K562 (cell line): ENCODE measurements at regions not wholly inside any gene's neighbourhood (a gene's known extent, or its start where the extent isn't known, plus 50 kb on each side); places are given as distances from the start of the nearest gene placed in this dataset.

Experiments
- ATAC-seq: fragments of 200-7000 bp; cut with Tn5 transposase; 3 replicates; pipeline ENCODE4 v1.9.1; 2020; ENCODE audit warnings: moderate library complexity
- BruUV-seq: library from RNA; stranded (reverse); fragments of 400-500 nt; replicated peaks from 2 replicates; lab custom pipeline; 2021; lab: Mats Ljungman, UMichigan
- CTCF ChIA-PET: fragments of 300-600 bp; formaldehyde crosslinking; extraction: SDS; loops from one replicate; lab custom pipeline; 2021; ENCODE audit warnings: low intra/inter-chr PET ratio; lab: Yijun Ruan, JAX
- POLR2A ChIA-PET: fragments of 300-600, 350-650 bp; sonication (Branson Sonifier 250); formaldehyde crosslinking; extraction: SDS; loops from one replicate; lab custom pipeline; 2021; ENCODE audit warnings: antibody characterized with exemption, inconsistent platforms; lab: Yijun Ruan, JAX
- DNase-seq, 4 experiments: peaks; one replicate each; pipeline versions ENCODE4 v3.0.0 to v3.0.0-alpha.2; 2011 to 2018; ENCODE audit warnings: low spot score in 3 of 4, mixed read lengths in 3 of 4; ENCODE audit errors: extremely low read depth in 1 of 4
- FAIRE-seq: peaks from 2 replicates; lab custom pipeline; 2011; peaks lifted over from hg19 to GRCh38; lab: Jason Lieb, UNC
- H2AFZ ChIP-seq: 2 replicates; pipeline ENCODE4 v1.6.0; 2011; ENCODE audit warnings: low read depth, low read length, control low read depth, inconsistent platforms
- H3K27ac ChIP-seq: fragments of 200-600 bp; 3 replicates; pipeline ENCODE4 v1.8.0; 2011; ENCODE audit warnings: low read depth, mild to moderate bottlenecking, control low read depth, inconsistent platforms, low read length, moderate library complexity, mixed read lengths; ENCODE audit errors: extremely low read depth
- H3K27me3 ChIP-seq, 2 experiments: fragments of 300-600 bp in 1 of 2; 2 replicates in 1 of 2; 3 replicates in 1 of 2; pipeline versions ENCODE4 v1.6.0 to v1.8.0; 2011; ENCODE audit warnings: inconsistent platforms in 2 of 2, low read length in 2 of 2, mild to moderate bottlenecking in 1 of 2, mixed read lengths in 1 of 2, moderate library complexity in 1 of 2; ENCODE audit not compliant: control insufficient read depth in 2 of 2, insufficient read depth in 2 of 2
- H3K36me3 ChIP-seq: fragments of 300-600 bp; 3 replicates; pipeline ENCODE4 v1.8.0; 2011; ENCODE audit warnings: mild to moderate bottlenecking, low read length, inconsistent platforms; ENCODE audit not compliant: control insufficient read depth, insufficient read depth
- H3K4me1 ChIP-seq, 2 experiments: fragments of 200-600 bp in 1 of 2; replicated peaks in 1 of 2; 2 replicates in 1 of 2; 3 replicates in 1 of 2; pipeline versions ENCODE4 v1.5.1 to v1.8.0; 2011; ENCODE audit warnings: inconsistent platforms in 2 of 2, low read length in 2 of 2, mild to moderate bottlenecking in 1 of 2, mixed read lengths in 1 of 2, moderate library complexity in 1 of 2; ENCODE audit not compliant: control insufficient read depth in 2 of 2, insufficient read depth in 2 of 2
- H3K4me2 ChIP-seq: 2 replicates; pipeline ENCODE4 v1.6.1; 2011; ENCODE audit warnings: low read length, control low read depth, inconsistent platforms, mixed read lengths; ENCODE audit not compliant: insufficient read depth
- H3K4me3 ChIP-seq: fragments of 200-600 bp; sonication (generic), shearing (Covaris generic); 2 replicates; pipeline ENCODE4 v1.5.1; 2016; ENCODE audit warnings: control low read depth, inconsistent platforms
- H3K79me2 ChIP-seq: fragments of 200-600 bp; 3 replicates; pipeline ENCODE4 v1.8.0; 2011; ENCODE audit warnings: low read length, inconsistent platforms; ENCODE audit not compliant: control insufficient read depth, insufficient read depth
- H3K9ac ChIP-seq, 2 experiments: 2 replicates each; pipeline versions ENCODE4 v1.6.0 to v1.6.1; 2011; ENCODE audit warnings: low read depth in 2 of 2, low read length in 2 of 2, control low read depth in 1 of 2, inconsistent platforms in 1 of 2, mild to moderate bottlenecking in 1 of 2, mixed read lengths in 1 of 2; ENCODE audit not compliant: insufficient read depth in 1 of 2
- H3K9me1 ChIP-seq: one replicate; pipeline ENCODE4 v1.6.0; 2011; ENCODE audit warnings: inconsistent platforms, mild to moderate bottlenecking, low read length, moderate library complexity; ENCODE audit not compliant: control insufficient read depth, insufficient read depth
- H3K9me3 ChIP-seq: replicated peaks from 2 replicates; pipeline ENCODE4 v1.5.1; 2011; ENCODE audit warnings: low read depth, low read length, inconsistent platforms; ENCODE audit not compliant: control insufficient read depth, insufficient read depth
- H4K20me1 ChIP-seq: replicated peaks from 2 replicates; pipeline ENCODE4 v1.6.1; 2011; ENCODE audit warnings: low read length, inconsistent platforms, mixed read lengths; ENCODE audit not compliant: control insufficient read depth, insufficient read depth
- ARID1B ChIP-seq: fragments of 450-650 bp; IDR thresholded peaks from 2 replicates; pipeline ENCODE4 v1.6.1; 2016; ENCODE audit warnings: antibody characterized with exemption, mild to moderate bottlenecking, inconsistent platforms
- CBFA2T2 ChIP-seq: fragments of 450-650 bp; conservative IDR thresholded peaks from 2 replicates; pipeline ENCODE4 v1.6.1; 2017; ENCODE audit warnings: mild to moderate bottlenecking
- CBFA2T3 ChIP-seq: fragments of 450-650 bp; IDR thresholded peaks from 2 replicates; pipeline ENCODE4 v1.6.1; 2017
- CTBP1 ChIP-seq: fragments of 450-650 bp; IDR thresholded peaks from 2 replicates; pipeline ENCODE4 v1.6.1; 2016; ENCODE audit warnings: borderline replicate concordance
- CXXC5 ChIP-seq: fragments of 250-450 bp; sonication (Bioruptor Pico); IDR thresholded peaks from 2 replicates; pipeline ENCODE4 v1.8.0; 2022; ENCODE audit warnings: inconsistent platforms, mild to moderate bottlenecking, moderate library complexity
- DMBX1 ChIP-seq: fragments of 250-450 bp; sonication (Bioruptor Pico); IDR thresholded peaks from 2 replicates; pipeline ENCODE4 v1.8.0; 2022; ENCODE audit warnings: inconsistent platforms, mild to moderate bottlenecking, moderate library complexity, borderline replicate concordance
- MAFG ChIP-seq: fragments of 450-650 bp; conservative IDR thresholded peaks from 2 replicates; pipeline ENCODE4 v1.6.1; 2016; ENCODE audit warnings: missing genetic modification characterization, missing compliant biosample characterization
- MEIS2 ChIP-seq: fragments of 450-650 bp; IDR thresholded peaks from 2 replicates; pipeline ENCODE4 v1.6.1; 2014; ENCODE audit warnings: mild to moderate bottlenecking; ENCODE audit not compliant: partially characterized antibody
- NCOR1 ChIP-seq: fragments of 450-650 bp; IDR thresholded peaks from 2 replicates; pipeline ENCODE4 v1.6.1; 2016; ENCODE audit warnings: mild to moderate bottlenecking, moderate library complexity
- NFE2 ChIP-seq: IDR thresholded peaks from 2 replicates; pipeline ENCODE4 v1.6.1; 2014; ENCODE audit warnings: antibody characterized with exemption, low read depth
- PKNOX1 ChIP-seq: fragments of 450-650 bp; IDR thresholded peaks from 2 replicates; pipeline ENCODE4 v1.6.1; 2016
- RAD21 ChIP-seq, 2 experiments: fragments of 250-450 bp in 1 of 2; fragments of 450-650 bp in 1 of 2; sonication (Bioruptor Pico) in 1 of 2; formaldehyde crosslinking in 1 of 2; IDR thresholded peaks in 1 of 2; conservative IDR thresholded peaks in 1 of 2; 2 replicates each; pipeline versions ENCODE4 v1.4.0 to v1.8.0; 2020 to 2022; ENCODE audit warnings: mild to moderate bottlenecking in 2 of 2, moderate library complexity in 1 of 2
- SIN3A ChIP-seq, 2 experiments: fragments of 150-350 bp in 1 of 2; IDR thresholded peaks; 2 replicates each; pipeline ENCODE4 v1.6.1; 2011 to 2016; ENCODE audit warnings: borderline replicate concordance in 2 of 2, low read depth in 2 of 2, low read length in 2 of 2, mild to moderate bottlenecking in 2 of 2, moderate library complexity in 2 of 2; ENCODE audit not compliant: control insufficient read depth in 1 of 2
- SMAD4 ChIP-seq: fragments of 250-450 bp; sonication (Bioruptor Pico); conservative IDR thresholded peaks from 2 replicates; pipeline ENCODE4 v1.8.0; 2021; ENCODE audit warnings: inconsistent platforms, mild to moderate bottlenecking, moderate library complexity
- TAL1 ChIP-seq: fragments of 450-650 bp; IDR thresholded peaks from 2 replicates; pipeline ENCODE4 v1.6.1; 2016; ENCODE audit warnings: mild to moderate bottlenecking
- TCF3 ChIP-seq: sonication (generic); formaldehyde crosslinking; IDR thresholded peaks from 2 replicates; pipeline ENCODE4 v1.4.0; 2020; ENCODE audit warnings: mild to moderate bottlenecking, missing genetic modification reagents
- TEAD4 ChIP-seq, 2 experiments: sonication (generic) in 1 of 2; formaldehyde crosslinking in 1 of 2; IDR thresholded peaks; 2 replicates each; pipeline versions ENCODE4 v1.6.1 to v1.8.0; 2012 to 2022; ENCODE audit warnings: borderline replicate concordance in 1 of 2, inconsistent platforms in 1 of 2, low read length in 1 of 2, mild to moderate bottlenecking in 1 of 2, missing genetic modification reagents in 1 of 2
- ZC3H11A ChIP-seq: IDR thresholded peaks from 2 replicates; pipeline ENCODE4 v1.6.1; 2012; ENCODE audit warnings: low read depth, low read length, improper control_type of control experiment
- ZNF431 ChIP-seq: sonication (generic); formaldehyde crosslinking; IDR thresholded peaks from 2 replicates; pipeline ENCODE4 v1.8.0; 2022; ENCODE audit warnings: mild to moderate bottlenecking, missing genetic modification reagents
- WGBS: fragments of 100-300 bp; shearing (Covaris generic); methylation state at CpG from one replicate; pipeline ENCODE4 v1.1.6; 2016; ENCODE audit warnings: low coverage, mixed read lengths; ENCODE audit not compliant: insufficient coverage; ENCODE audit errors: missing lambda C conversion rate; 5-methylcytosine and 5-hydroxymethylcytosine counted together
- in situ Hi-C: fragments of 300-500 bp; cut with MboI; formaldehyde crosslinking; loops from 4 replicates; pipeline ENCODE4 v1.15.0; 2018; ENCODE audit warnings: inconsistent platforms, mixed read lengths
- intact Hi-C: fragments of 100-400 bp; cut with micrococcal nuclease; formaldehyde crosslinking; loops from 2 replicates; pipeline ENCODE4 v1.14.2; 2022
- TF ChIP-seq, protein P1 (sequence below), 2 experiments: IDR thresholded peaks in 1 of 2; conservative IDR thresholded peaks in 1 of 2; 2 replicates each; pipeline ENCODE4 v1.6.1; 2016; ENCODE audit warnings: low read depth in 2 of 2, mild to moderate bottlenecking in 1 of 2, missing compliant biosample characterization in 1 of 2, missing genetic modification characterization in 1 of 2, moderate library complexity in 1 of 2

DNA sequence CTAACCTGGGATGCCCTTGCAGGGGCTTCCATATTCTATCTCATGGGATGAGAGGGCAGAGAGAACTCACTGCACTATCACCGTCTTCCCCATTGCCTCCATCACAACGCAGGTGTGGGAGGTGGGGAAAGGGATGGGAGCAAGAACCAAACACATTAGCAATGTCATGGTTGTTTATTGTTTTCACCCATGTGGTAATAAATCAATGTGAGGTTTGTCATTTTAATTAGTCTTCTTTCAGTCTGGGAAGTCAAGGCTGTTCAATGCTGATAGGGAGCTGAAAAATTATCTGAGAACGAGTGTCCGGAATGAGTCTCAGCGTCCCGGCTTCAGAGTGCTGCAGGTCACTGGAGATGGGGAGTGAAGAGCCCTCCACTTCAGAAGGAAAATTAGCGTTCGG is 268.5 kb downstream of the DUSP10 start:
- Histone ChIP-seq H3K9me3 (no peaks in the 10 kb centered on the region), H3K4me2 (no peak overlapping the region), H4K20me1 (no peaks in the 10 kb centered on the region), H3K79me2 (no peaks in the 10 kb centered on the region), H3K9ac (no peak overlapping the region), H3K9me1 (no peaks in the 10 kb centered on the region), H2AFZ (no peak overlapping the region), H3K27me3 (no peaks in the 10 kb centered on the region), H3K4me3 (no peak overlapping the region), H3K36me3 (no peaks in the 10 kb centered on the region), H3K4me1 (no peaks in the 10 kb centered on the region), H3K27ac (no peak overlapping the region)
- 1% methylated on average over 8 of the region's 8 CpGs for WGBS
- ChIA-PET POLR2A (no interaction called here), CTCF (no interaction called here)
- intact Hi-C loops = loop anchor here (10.0 kb wide), 1 partner anchor 981 kb away; no protein-coding TSS in a partner anchor
- no peak; the same call in 2 of the 3 replicates for ATAC-seq
- DNase-seq = peak in 1 of 4 experiments; percentile 23
- no peak for FAIRE-seq
- in situ Hi-C loops = no loop called here
- BruUV-seq = no TSS peak
- TF ChIP-seq MEIS2 = peak; percentile 89
- TF ChIP-seq DMBX1 (CRISPR knock-in tag) = 0 out of 2 replicates have a peak, but pooled peaks have one; percentile 39
- TF ChIP-seq CTBP1 = peak; percentile 33; the same call in 1 of the 2 replicates
- no peak for TF ChIP-seq ZC3H11A
- TF ChIP-seq CBFA2T3 = peak; percentile 63
- 0 out of 2 replicates have a peak, but pooled peaks have one; percentile 21 for TF ChIP-seq CXXC5 (CRISPR knock-in tag)
- peak; percentile 67 for TF ChIP-seq ARID1B
- TF ChIP-seq, protein P1, sequence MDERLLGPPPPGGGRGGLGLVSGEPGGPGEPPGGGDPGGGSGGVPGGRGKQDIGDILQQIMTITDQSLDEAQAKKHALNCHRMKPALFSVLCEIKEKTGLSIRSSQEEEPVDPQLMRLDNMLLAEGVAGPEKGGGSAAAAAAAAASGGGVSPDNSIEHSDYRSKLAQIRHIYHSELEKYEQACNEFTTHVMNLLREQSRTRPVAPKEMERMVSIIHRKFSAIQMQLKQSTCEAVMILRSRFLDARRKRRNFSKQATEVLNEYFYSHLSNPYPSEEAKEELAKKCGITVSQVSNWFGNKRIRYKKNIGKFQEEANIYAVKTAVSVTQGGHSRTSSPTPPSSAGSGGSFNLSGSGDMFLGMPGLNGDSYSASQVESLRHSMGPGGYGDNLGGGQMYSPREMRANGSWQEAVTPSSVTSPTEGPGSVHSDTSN (CRISPR knock-in tag; IDR thresholded peaks at IDR 0.05; ENCODE audit: low read depth) = no peak
- TF ChIP-seq, protein P1 (tag; conservative IDR thresholded peaks at IDR 0.05; ENCODE audit: low read depth) = peak; percentile 93
- 0 out of 2 replicates have a peak, but pooled peaks have one; percentile 31 for TF ChIP-seq TEAD4 (IDR thresholded peaks at IDR 0.05; ENCODE audit: low read length)
- no peak for TF ChIP-seq TEAD4 (CRISPR knock-in tag; IDR thresholded peaks at IDR 0.05; ENCODE audit: borderline replicate concordance)
- TF ChIP-seq ZNF431 (CRISPR knock-in tag) = no peak
- TF ChIP-seq CBFA2T2 = peak; percentile 39; the same call in 1 of the 2 replicates
- TF ChIP-seq TCF3 (CRISPR knock-in tag) = peak; percentile 35; the same call in 1 of the 2 replicates
- TF ChIP-seq TAL1 = peak; percentile 54; the same call in 1 of the 2 replicates
- TF ChIP-seq PKNOX1 = peak; percentile 50; the same call in 1 of the 2 replicates
- TF ChIP-seq NCOR1 = peak; percentile 38; the same call in 1 of the 2 replicates
- TF ChIP-seq RAD21 (CRISPR knock-in tag; conservative IDR thresholded peaks at IDR 0.05 in 1 of 2, IDR thresholded peaks at IDR 0.05 in 1 of 2) = 0 out of 4 replicates have a peak, but pooled peaks of 1 of the 2 experiments have one; percentile 1
- peak; percentile 53; the same call in 1 of the 2 replicates for TF ChIP-seq SMAD4
- 0 out of 2 replicates have a peak, but pooled peaks have one; percentile 2 for TF ChIP-seq NFE2
- TF ChIP-seq SIN3A (IDR thresholded peaks at IDR 0.05; ENCODE audit: borderline replicate concordance in 2 of 2, control insufficient read depth in 1 of 2, low read depth in 2 of 2, low read length in 2 of 2) = no peak
- TF ChIP-seq MAFG = peak; percentile 77
